ENCODE measurements at regions not wholly inside any gene's neighbourhood (a gene's known extent, or its start where the extent isn't known, plus 50 kb on each side); places are given as distances from the start of the nearest gene placed in this dataset.

DNA sequence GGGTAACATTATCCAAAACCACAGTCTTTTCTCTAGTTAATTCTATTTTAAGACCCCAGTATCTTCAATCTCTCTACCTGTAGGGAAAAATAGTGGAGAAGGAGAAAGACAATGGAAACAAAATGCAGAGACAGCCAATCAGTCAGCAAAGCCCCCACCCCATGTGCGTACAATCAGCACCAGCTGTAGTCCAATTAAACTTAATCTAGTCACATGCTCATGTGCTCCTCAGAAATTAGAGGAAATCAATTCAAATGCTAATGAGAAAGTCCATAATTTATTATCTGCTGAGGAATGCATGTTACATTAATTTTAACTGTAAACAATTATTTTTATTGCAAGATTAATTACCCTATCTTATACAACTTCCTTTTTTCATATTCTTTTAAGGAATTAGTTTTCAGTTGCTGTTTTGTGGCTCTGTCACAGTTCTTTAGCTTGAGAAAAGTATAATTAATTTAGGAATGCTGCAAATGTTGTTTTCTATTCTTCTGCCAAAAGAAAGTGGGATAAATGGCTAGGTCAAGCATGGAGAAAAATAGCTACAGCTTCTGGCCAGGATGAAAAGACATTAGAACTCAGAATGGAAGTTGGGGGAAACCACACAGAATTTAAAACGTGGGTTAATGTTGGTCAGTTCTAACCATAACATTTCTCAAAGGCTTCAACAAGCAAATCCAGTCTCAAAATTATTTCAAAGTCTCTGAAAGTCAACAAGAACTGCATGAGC lies 232.4 kb upstream of the HNRNPA3 start:
- ChIA-PET CTCF (ENCODE audit: unreplicated experiment) (no interaction called here), POLR2A (interaction anchor here (0.5 to 0.6 kb wide), 2 partner anchors 146 to 525 kb away, joined by 3 read pairs; no protein-coding TSS in a partner anchor)
- BruUV-seq (replicated peaks), result no TSS peak
- no peaks in the 10 kb centered on the region for H3K79me2 ChIP-seq (ENCODE audit: insufficient read depth, low read depth, low read length)
- TF ChIP-seq EZH2phosphoT487 (IDR thresholded peaks at IDR 0.05; ENCODE audit: borderline replicate concordance, low read depth, low read length), result no peak
- TF ChIP-seq, protein P1, sequence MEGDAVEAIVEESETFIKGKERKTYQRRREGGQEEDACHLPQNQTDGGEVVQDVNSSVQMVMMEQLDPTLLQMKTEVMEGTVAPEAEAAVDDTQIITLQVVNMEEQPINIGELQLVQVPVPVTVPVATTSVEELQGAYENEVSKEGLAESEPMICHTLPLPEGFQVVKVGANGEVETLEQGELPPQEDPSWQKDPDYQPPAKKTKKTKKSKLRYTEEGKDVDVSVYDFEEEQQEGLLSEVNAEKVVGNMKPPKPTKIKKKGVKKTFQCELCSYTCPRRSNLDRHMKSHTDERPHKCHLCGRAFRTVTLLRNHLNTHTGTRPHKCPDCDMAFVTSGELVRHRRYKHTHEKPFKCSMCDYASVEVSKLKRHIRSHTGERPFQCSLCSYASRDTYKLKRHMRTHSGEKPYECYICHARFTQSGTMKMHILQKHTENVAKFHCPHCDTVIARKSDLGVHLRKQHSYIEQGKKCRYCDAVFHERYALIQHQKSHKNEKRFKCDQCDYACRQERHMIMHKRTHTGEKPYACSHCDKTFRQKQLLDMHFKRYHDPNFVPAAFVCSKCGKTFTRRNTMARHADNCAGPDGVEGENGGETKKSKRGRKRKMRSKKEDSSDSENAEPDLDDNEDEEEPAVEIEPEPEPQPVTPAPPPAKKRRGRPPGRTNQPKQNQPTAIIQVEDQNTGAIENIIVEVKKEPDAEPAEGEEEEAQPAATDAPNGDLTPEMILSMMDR (conservative IDR thresholded peaks at IDR 0.05; ENCODE audit: low read length), result no peak
- H3K9me3 ChIP-seq (ENCODE audit: low read length), result no peaks in the 10 kb centered on the region
- no peaks in the 10 kb centered on the region for H4K20me1 ChIP-seq (ENCODE audit: insufficient read depth, low read length)
- no peaks in the 10 kb centered on the region for H3K9me2 ChIP-seq (ENCODE audit: insufficient read depth, low read length)
- no peak for DNase-seq (ENCODE audit: low spot score)
- H3K27ac ChIP-seq (ENCODE audit: low read depth, low read length, poor library complexity, severe bottlenecking), result no peak overlapping the region
- H3K4me1 ChIP-seq (ENCODE audit: insufficient read depth, low read length, poor library complexity, severe bottlenecking), result no peaks in the 10 kb centered on the region
- no peak overlapping the region for H3K4me2 ChIP-seq (ENCODE audit: low read length)
- H3K36me3 ChIP-seq (ENCODE audit: insufficient read depth, low read length), result no peaks in the 10 kb centered on the region
- H3K4me3 ChIP-seq (ENCODE audit: low read depth, low read length, poor library complexity, severe bottlenecking), result no peak overlapping the region
- H2AFZ ChIP-seq (ENCODE audit: low read length), result no peak overlapping the region
- intact Hi-C loops (cut with micrococcal nuclease; ENCODE audit: unreplicated experiment), result no loop called here

DNA sequence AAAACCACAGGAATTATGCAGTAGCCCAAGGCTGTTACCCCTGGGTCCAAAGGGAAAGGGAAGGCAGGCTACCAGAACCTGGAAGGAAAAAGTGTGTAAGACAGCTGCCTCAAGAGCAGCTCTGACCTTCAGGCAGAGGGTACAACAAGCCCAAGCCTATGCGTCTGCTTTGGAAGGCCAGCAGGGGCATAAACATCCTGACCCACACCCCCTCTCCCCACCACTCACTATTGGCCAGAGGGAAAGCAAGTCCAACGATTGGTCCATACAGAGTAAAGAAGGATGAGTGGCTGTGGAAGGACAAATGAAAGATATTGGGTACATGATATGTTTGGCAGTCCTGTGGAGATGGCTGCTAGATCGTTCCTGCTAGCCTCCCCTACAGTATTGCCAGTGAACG lies 227.6 kb upstream of the HNRNPA3 start:
- TF ChIP-seq, protein P1 (conservative IDR thresholded peaks at IDR 0.05; ENCODE audit: low read length), result no peak
- no peak for TF ChIP-seq EZH2phosphoT487 (IDR thresholded peaks at IDR 0.05; ENCODE audit: borderline replicate concordance, low read depth, low read length)
- Histone ChIP-seq H2AFZ (ENCODE audit: low read length) (no peak overlapping the region), H3K4me2 (ENCODE audit: low read length) (no peak overlapping the region), H3K4me3 (ENCODE audit: low read depth, low read length, poor library complexity, severe bottlenecking) (no peak overlapping the region), H3K9me2 (ENCODE audit: insufficient read depth, low read length) (no peaks in the 10 kb centered on the region), H3K36me3 (ENCODE audit: insufficient read depth, low read length) (no peaks in the 10 kb centered on the region), H3K27ac (ENCODE audit: low read depth, low read length, poor library complexity, severe bottlenecking) (no peak overlapping the region), H4K20me1 (ENCODE audit: insufficient read depth, low read length) (no peaks in the 10 kb centered on the region), H3K79me2 (ENCODE audit: insufficient read depth, low read depth, low read length) (no peaks in the 10 kb centered on the region), H3K9me3 (ENCODE audit: low read length) (no peaks in the 10 kb centered on the region), H3K4me1 (ENCODE audit: insufficient read depth, low read length, poor library complexity, severe bottlenecking) (no peaks in the 10 kb centered on the region)
- intact Hi-C loops (cut with micrococcal nuclease; ENCODE audit: unreplicated experiment), result no loop called here
- DNase-seq (ENCODE audit: low spot score), result no peak
- ChIA-PET POLR2A (no interaction called here), CTCF (ENCODE audit: unreplicated experiment) (no interaction called here)
- no TSS peak for BruUV-seq (replicated peaks)

DNA sequence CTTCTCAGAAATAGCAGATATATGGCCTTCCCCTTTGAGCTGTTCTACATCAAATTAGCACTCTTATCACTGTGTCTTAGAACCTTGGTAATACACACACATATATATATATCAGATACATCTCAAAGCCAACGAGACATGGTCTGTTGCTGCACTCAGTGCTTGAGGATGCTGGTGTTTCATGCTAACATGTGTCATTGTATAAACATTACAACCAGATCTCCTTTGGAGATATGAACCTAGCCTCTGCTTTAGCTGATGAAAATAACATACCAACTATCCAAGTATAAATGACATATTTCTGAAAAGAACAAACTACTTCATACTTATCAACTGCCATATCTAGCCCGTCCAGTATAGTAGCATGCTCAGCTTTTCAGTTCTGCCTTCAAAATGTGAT lies 226.7 kb upstream of the HNRNPA3 start:
- Histone ChIP-seq H3K36me3 (ENCODE audit: insufficient read depth, low read length) (no peaks in the 10 kb centered on the region), H3K4me3 (ENCODE audit: low read depth, low read length, poor library complexity, severe bottlenecking) (no peak overlapping the region), H3K4me2 (ENCODE audit: low read length) (no peak overlapping the region), H3K4me1 (ENCODE audit: insufficient read depth, low read length, poor library complexity, severe bottlenecking) (no peaks in the 10 kb centered on the region), H3K9me3 (ENCODE audit: low read length) (no peaks in the 10 kb centered on the region), H3K27ac (ENCODE audit: low read depth, low read length, poor library complexity, severe bottlenecking) (no peak overlapping the region), H2AFZ (ENCODE audit: low read length) (no peak overlapping the region), H4K20me1 (ENCODE audit: insufficient read depth, low read length) (no peaks in the 10 kb centered on the region), H3K9me2 (ENCODE audit: insufficient read depth, low read length) (no peaks in the 10 kb centered on the region), H3K79me2 (ENCODE audit: insufficient read depth, low read depth, low read length) (no peaks in the 10 kb centered on the region)
- ChIA-PET POLR2A (no interaction called here), CTCF (ENCODE audit: unreplicated experiment) (interaction anchor here (0.5 kb wide), 1 partner anchor 353 kb away, joined by 3 read pairs; no protein-coding TSS in a partner anchor)
- DNase-seq (ENCODE audit: low spot score), result no peak
- TF ChIP-seq, protein P1 (conservative IDR thresholded peaks at IDR 0.05; ENCODE audit: low read length), result no peak
- no peak for TF ChIP-seq EZH2phosphoT487 (IDR thresholded peaks at IDR 0.05; ENCODE audit: borderline replicate concordance, low read depth, low read length)
- BruUV-seq (replicated peaks), result no TSS peak
- intact Hi-C loops (cut with micrococcal nuclease; ENCODE audit: unreplicated experiment), result no loop called here
